ENCODE measurements at regions not wholly inside any gene's neighbourhood (a gene's known extent, or its start where the extent isn't known, plus 50 kb on each side); places are given as distances from the start of the nearest gene placed in this dataset.
A peak's percentile ranks its signal among the peaks of the same experiment; 100 is the strongest.
"Not testable (repeated sequence)": the region's sequence is repeated elsewhere in the genome, so short reads cannot be mapped to it uniquely, and the experiment has no call there.

DNA sequence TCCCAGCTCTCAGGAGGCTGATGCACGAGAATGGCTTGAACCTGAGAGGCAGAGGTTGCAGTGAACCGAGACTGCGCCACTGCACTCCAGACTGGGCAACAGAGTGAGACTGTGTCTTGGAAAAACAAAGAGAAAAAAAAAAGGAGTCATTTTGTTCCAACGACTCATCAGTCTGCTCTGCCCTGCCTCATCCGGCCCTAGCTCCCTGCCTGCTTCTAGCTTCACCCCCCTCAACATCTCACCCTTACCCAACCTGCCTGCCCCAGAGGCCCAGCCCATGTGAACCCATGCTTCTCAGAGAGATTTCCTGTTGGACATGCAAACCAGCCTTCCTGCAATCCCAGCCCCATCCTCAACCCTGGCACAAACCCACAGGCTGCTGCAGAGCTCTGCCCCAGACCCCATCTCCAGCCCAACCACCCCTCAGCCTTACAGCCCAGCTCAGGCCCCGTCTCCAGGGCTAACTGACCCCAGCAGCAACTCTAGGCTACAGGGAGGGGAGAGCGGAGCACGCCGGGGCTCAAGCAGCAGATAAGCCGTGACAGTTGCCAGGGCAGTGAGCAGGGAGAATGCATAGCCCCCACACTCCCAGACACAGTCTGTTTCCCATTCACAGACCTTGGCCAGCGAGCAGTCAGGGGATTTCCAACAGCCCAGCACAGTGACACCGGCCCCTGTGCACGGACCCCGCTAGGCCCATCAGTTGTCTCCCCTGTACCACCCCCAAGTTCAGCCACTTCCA is 86.0 kb upstream of the KCTD7 start:
- DNase-seq = no peak

DNA sequence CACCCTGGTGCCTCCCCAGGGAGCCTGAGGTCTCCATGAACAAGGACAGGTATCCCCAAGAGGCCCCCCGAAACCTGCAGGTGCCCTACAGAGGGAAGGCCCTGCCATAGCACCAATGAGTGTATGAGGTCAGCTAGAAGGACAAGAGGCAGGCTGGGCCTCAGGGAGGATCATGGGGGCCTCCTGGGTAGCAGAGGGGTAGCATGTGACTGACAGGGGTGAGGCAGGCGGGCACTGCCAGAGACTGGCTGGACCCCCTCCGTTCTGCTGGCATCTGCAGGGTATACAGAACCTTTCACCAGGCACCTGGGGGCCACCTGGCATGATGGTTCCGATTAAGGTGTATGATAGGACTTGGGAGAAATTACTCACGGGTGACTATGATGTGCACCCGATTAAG is 79.2 kb upstream of the KCTD7 start:
- DNase-seq = no peak

DNA sequence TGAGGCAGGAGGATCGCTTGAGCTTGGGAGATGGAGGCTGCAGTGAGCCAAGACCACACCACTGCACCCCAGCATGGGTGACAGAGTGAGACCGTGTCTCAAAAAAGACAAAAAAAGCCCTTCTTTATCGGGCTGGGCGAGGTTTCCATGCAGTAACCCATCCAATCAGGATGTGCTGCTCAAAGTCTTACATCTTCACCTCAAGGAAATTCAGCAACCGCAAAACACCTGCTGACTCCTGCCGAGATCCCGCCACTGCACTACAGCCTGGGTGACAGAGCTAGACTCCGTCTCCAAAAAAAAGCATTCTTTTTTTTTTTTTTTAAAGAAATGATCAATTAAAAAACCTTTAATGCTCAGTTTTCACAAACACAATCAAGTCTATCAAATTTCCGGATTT is 75.7 kb upstream of the KCTD7 start:
- no peak for DNase-seq

DNA sequence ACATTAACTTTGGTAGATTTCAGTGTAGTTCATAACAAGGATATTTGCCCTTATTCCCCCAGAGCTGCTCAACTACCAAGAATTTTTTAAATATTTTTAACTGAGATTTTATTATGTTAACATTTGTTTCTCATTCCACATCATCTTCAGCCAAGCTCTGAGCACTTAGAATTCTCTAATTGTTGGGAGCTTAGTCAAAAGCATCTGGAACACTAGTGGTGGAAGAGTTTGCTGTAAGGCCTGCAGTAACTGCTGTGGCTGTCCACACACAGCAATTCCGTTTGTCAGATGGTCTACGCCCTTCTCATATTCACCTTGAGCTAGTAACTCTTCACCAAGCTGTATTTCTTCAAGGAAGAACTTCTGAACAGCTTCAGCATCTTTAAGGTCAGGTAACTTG is 75.0 kb upstream of the KCTD7 start:
- DNase-seq = not testable (repeated sequence)

DNA sequence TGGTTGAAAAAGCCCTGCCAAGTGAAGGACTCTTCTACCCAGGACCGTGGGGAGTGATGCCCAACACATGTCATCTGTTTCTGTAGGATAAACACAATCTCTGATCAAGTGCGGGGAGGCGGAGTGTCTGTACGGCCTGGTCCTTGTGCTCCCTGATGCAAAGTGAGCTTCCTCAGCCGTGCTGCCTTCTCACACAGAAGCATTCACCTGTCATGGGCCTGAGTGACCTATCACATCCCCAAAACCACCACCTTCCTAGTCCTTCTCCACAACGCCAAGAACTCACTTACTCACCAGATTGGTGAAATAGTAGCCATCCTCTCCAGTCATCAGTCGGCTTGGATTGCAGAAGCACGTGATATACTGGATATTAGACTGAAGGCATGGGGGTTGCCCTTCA is 74.4 kb upstream of the KCTD7 start:
- not testable (repeated sequence) for DNase-seq

DNA sequence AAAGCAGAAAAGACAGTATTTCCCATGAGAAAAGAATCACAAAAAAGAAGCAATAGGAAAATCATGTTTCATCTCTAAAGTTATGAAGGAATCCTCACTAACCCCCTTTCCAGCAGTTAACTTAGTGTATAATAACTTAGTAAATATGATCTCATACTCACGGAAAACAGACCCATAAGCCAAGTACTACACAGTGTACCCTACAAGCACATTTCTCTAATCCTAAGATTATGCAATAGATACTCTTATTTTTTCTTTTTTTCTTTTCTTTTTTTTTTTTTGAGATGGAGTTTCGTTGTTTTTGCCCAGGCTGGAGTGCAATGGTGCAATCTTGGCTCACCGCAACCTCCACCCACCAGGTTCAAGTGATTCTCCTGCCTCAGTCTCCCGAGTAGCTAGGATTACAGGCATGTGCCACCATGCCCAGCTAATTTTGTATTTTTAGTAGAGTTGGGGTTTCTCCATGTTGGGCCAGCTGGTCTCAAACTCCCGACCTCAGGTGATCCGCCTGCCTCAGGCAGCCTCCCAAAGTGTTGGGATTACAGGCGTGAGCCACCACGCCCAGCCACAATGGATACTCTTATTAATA is 73.7 kb upstream of the KCTD7 start:
- not testable (repeated sequence) for DNase-seq

DNA sequence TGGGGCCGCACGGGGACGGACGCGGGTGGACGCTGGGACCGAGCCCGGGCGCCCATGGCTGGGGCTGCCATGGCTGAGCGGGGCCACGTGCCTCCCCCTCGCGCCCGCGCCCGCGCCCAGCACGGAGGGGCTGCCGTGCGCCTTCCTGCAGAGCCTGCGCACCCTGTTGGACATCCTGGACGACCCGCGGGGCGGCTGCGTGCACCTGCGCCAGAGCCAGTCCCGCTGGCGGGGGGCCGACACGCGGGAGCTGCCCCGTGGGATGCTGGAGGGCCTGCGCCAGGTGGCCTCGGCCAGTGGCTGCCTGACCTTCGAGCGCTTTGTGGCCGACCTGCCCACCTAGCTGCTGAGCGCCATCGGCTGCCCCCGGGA is 72.5 kb upstream of the KCTD7 start:
- DNase-seq = no peak

DNA sequence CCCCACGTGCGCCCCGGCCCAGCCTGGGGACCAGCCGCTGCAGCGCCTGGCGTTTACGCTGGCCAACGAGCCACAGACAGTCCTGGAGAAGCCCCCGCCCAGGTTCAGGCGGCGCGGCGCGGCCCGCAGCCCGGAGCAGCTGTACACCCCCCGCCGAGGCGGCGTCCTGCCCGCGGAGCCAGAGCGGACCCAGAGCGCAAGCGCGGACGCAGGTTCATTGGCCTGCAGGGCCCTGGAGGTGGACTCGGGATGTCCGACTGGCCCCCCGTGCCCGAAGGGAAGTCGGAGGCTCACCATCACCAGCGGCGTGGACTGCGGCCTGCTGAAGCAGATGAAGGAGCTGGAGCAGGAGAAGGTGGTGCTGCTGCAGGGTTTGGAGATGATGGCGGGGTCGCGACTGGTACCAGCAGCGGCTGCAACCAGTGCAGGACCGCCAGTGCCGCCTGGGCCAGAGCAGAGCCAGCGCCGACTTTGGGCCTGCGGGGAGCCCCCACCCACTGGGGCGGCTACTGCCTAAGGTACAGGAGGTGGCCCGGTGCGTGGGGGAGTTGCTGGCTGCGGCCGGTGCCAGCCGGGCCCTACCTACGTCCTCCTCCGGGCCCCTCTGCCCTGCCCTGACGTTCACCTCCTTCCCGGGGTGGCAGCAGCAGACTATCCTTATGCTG is 72.0 kb upstream of the KCTD7 start:
- no peak for DNase-seq

DNA sequence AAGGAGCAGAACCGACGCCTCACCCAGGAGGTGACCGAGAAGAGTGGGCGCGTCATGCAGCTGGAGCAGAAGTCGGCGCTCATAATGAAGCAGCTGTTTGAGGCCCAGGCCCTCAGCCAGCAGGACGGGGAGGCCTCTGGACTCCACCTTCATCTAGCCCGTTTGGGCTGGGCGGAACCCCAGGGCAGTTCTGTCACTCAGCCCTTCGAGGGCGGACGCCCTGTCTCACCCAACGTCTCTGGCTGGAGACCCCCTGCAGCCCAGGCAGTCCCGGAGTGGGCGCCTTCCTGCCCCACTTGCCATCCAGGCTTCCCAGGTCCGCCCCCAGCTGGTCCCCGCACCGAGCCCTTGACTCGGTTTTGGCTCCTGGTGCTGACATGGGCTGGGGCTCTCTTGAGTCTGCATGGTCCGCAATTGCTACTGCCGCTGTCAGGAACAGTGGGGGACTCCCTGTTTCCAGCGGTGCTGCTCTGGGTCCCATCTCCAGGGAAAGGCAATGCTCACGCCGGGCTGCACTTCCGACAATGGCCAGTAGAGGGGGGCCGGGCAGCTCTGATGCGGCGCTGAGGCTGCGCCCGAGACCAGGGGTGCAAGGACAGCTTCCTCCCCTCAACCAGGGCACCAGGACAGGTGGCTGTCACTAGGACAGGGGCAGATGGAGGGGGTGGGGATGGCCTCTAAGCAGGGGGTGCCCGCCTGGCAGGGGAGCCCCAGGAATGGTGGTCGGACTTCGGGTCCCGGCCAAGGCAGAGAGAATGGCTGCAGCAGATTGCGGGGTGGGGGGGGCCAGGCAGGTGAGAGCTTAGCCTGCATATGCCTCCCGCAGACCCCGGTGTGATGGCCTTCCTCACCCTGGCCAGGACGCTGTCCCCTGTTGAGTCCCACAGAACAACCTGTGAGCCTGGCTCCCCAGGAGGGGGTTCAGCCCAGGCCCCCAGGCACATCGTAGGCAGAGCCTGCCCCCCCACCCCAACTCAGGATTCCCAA is 71.2 kb upstream of the KCTD7 start:
- peak; percentile 26 for DNase-seq

DNA sequence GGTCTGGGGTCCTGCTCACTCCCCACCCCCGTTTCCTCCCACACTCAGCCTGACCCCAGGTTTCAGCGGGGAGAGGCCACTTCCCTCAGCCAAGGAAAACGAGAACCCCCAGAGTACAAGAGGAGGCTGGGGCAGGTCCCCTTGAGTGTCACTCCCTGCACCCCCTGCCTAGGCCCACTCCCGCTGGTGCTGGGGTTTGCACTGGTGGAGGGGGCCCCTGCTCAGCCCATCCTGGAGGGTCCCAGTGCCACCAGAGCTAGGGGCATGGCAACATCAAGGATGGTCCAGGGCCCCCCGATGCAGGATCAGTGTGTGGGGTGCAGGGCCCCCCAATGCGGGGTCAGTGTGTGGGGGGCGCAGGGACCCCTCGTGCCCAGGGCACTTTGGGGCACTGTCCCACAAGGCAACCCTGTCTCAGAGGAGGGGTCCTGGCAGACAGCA is 70.5 kb upstream of the KCTD7 start:
- no peak for DNase-seq

DNA sequence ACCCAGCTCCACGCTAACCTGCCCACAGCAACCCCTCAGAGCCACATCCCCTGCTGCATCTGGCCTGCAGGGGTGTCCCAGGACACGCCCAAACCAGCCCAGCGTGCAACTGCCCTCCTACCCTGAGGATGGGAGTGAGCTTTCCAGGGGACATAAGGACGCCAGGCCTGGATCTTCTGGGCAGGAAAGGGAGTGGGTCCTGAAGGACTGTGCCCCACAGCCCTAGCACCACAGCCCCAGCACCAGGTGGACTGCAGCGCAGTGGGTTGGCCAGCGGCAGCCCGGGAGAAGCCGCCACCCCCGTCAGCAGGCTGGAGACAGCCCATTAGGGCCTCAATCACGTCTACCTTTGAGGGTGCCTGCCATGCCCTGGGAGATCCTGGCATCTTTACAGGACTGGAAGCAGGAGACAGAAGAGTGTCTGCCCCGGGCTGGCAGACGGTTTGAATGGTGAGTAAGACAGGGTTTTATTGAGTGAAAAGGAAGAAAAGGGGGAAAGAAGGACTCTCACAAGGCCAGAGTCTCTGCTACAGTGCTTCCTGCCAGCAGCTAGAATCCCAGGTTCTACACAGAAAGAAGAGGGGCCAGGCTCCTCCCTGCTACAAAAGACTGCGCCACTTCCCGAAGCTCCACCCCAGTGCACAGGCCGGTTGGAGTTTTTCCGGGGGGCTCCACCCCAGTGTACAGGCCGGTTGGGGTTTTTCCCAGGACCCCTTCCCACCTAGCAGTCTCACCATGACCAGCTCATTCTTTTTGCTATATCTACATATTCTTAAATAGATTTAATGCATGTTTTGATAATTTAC is 69.8 kb upstream of the KCTD7 start:
- DNase-seq = no peak

DNA sequence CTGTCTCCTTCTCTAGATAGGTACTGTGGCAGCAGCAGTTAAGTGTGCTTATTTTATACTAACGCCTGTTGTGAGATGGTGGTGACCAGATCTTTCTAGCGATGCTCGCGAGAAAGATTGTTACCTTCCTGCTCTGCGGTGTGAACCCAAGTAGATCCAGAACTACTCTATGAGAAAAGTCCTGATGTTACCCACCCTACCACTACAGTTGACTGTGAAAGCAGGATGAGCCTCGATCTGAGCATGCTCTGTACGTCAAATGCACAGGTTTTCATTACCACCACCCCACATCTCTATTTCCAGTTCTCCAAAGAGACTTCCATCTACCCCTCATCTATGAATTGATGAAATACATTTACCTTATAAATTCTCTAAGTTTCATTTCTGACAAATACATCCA is 64.6 kb upstream of the KCTD7 start:
- DNase-seq = no peak

DNA sequence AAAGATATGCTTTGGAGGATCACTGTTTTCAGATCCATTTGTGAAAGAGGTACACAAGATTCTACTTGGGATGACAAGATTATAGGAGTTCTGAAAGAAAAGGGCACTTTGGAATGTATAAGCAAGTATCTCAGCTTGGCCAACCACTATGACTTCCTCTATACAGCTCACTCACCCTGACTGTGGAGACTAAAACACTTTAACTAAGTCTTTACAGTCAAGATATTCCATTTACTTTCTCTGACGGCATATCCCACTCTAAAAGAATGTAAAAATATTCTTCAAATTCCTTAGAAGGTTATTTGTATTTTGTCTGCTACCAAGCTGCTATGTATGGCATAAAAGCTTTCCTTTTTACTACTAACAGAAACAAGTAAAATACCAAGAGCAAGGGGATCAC is 58.5 kb upstream of the KCTD7 start:
- DNase-seq = not testable (repeated sequence)

DNA sequence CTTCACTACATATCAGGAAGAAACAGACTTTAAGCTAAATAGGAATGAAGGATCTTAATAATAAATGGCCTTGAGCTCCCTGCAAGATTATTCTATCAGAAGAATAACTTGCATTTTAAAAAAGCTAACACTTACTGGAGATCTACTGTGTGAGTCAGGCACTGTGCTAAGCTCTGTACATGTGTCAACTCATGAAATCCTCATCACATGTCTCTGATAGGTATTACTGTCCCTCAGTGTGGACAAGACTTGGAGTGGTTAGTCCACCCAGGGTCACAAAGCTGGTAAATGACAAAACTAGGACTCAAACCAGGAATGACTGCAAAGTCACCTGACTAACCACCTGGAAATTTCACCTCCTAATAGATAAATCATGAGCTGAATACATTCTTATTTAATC is 57.1 kb upstream of the KCTD7 start:
- DNase-seq = no peak

DNA sequence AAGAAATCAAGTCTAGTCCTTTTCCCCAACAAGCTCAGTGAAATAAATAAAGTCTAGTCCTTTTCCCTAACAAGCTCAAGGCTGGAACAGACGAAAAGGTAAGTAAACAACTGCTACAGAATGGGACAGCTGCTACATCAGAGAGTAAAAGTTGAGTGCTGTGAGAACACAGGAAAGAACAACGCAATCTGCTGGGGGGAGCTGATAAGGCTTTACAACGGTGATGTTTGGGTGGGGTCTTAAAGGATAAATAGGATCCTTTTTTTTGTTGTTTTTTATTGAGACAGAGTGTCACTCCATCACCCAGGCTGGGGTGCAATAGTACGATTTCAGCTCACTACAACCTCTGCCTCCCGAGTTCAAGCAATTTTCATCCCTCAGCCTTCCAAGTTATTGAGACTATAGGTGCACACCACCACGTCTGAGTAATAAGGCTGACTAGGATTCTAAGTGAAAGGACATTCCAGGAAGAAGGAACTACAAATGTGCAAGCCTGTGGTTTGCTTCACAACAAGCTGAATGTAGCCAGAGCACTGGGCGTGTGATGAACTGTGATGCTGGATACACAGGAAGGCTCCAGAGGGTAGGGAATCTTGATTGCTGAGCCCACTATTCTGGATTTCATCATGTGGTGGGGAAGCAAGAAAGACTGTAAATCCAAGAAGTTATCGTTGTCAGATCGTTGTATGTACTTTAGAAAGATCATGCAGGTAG is 54.7 kb upstream of the KCTD7 start:
- DNase-seq = not testable (repeated sequence)

DNA sequence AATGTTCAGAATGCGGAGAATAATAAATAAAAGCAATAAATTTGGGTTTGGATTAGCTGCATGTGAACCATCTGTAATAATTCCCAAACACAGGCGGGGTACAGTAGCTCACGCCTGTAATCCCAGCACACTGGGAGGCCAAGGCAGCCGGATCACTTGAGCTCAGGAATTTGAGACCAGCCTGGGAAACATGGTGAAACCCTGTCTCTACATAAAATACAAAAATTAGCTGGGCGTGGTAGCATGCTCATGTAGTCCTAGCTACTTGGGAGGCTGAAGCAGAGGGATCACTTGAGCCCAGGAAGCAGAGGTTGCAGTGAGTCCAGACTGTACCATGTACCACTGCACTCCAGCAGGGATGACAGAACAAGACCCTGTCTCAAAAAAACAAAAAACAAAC is 53.9 kb upstream of the KCTD7 start:
- DNase-seq = not testable (repeated sequence)

DNA sequence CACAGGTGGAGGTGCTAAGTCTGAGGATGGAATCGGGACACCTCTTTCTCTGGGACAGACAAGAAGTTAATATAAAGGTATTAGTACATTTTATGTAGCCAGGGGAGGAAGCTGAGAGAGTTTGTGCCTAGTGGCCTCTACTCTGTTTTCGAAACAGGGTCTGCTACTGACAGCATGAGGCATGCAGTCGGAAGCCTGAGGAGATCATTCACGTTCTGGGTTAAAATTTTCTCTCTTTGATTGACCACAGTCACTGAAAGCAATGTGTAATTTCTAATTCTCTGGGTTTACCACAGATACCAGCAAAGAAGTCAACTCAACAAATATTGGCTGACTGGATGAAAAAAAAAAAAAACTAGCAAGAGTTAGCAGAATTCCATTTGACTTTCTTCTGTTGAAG is 53.3 kb upstream of the KCTD7 start:
- no peak for DNase-seq

DNA sequence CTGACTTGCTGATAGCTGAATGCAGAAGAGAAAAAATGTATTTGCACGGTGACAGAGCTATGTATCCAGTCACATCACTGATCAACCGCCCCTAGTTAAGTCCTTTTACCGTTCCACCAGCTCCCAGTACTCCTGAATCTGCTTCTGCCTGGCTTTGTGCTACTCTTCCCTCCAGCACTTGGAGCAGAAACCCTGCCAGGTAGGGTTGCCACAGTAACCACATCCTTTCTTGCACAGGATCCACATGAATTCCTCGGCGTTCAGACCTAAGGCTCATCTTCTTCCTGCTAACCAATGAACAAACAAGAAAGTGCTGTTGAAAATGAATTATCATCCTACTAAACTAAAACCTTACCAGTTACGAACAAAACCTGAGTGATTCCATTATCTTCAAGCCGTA is 52.0 kb upstream of the KCTD7 start:
- DNase-seq = no peak

All from NK-92 treated with Interleukin-12 subunit alpha and Interleukin-12 subunit beta, amount 100 ng/mL, for 24 hours (cell line).